Nephron (organoid): ENCODE measurements at regions not wholly inside any gene's neighbourhood (a gene's known extent, or its start where the extent isn't known, plus 50 kb on each side); places are given as distances from the start of the nearest gene placed in this dataset.
A peak's percentile ranks its signal among the peaks of the same experiment; 100 is the strongest.

Source experiments
- H3K27ac Mint-ChIP-seq, 3 experiments: 2 replicates each; pipeline ENCODE4 v1.8.0; 2020; ENCODE audit warnings: mixed read lengths in 3 of 3, mild to moderate bottlenecking in 2 of 3, moderate library complexity in 1 of 3
- H3K27me3 Mint-ChIP-seq: 2 replicates; pipeline ENCODE4 v1.8.0; 2021; ENCODE audit warnings: low read depth, mild to moderate bottlenecking, moderate library complexity, mixed read lengths
- H3K36me3 Mint-ChIP-seq: 2 replicates; pipeline ENCODE4 v1.8.0; 2020; ENCODE audit warnings: low read depth, mixed read lengths
- H3K4me1 Mint-ChIP-seq: 2 replicates; pipeline ENCODE4 v1.8.0; 2020; ENCODE audit warnings: mixed read lengths
- H3K4me3 Mint-ChIP-seq, 3 experiments: 2 replicates each; pipeline ENCODE4 v1.8.0; 2020; ENCODE audit warnings: mild to moderate bottlenecking in 3 of 3, mixed read lengths in 3 of 3, moderate library complexity in 2 of 3
- H3K9me3 Mint-ChIP-seq: 2 replicates; pipeline ENCODE4 v1.8.0; 2020; ENCODE audit warnings: mixed read lengths
- CTCF ChIP-seq, 3 experiments: fragments of 200-600 bp; sonication (generic); IDR thresholded peaks; one replicate each; pipeline ENCODE4 v1.5.0; 2021; ENCODE audit warnings: antibody characterized with exemption in 3 of 3; ENCODE audit not compliant: unreplicated experiment in 3 of 3

- H3K4me1 Mint-ChIP-seq, result peaks cover 14% of the 10 kb centered on the region
Observed at GRCh38 chr5:125257057-125257972, 510.9 kb upstream of the ZNF608 start.

GRCh38 chr5:125257997-125258396 lies 511.6 kb upstream of the ZNF608 start:
- Mint-ChIP-seq H3K27me3 (no peaks in the 10 kb centered on the region), H3K4me1 (peaks cover 14% of the 10 kb centered on the region), H3K27ac (no peak overlapping the region)

More at GRCh38 chr5:125257057-125257972, 510.9 kb upstream of the ZNF608 start:
- Mint-ChIP-seq H3K36me3 (peaks cover 18% of the 10 kb centered on the region), H3K4me3 (no peak overlapping the region), H3K27me3 (no peaks in the 10 kb centered on the region), H3K9me3 (peaks cover 26% of the 10 kb centered on the region), H3K27ac (peak overlapping the region; percentile 4 to 34 (median 20))
- no peak for TF ChIP-seq CTCF (IDR thresholded peaks at IDR 0.05; ENCODE audit: unreplicated experiment in 3 of 3)

GRCh38 chr5:125258615-125259014 lies 512.2 kb upstream of the ZNF608 start:
- Mint-ChIP-seq H3K27ac (no peak overlapping the region), H3K27me3 (no peaks in the 10 kb centered on the region)

More at GRCh38 chr5:125257997-125258396, 511.6 kb upstream of the ZNF608 start:
- Mint-ChIP-seq H3K36me3 (peaks cover 18% of the 10 kb centered on the region), H3K9me3 (peaks cover 19% of the 10 kb centered on the region), H3K4me3 (no peak overlapping the region)
- TF ChIP-seq CTCF (IDR thresholded peaks at IDR 0.05; ENCODE audit: unreplicated experiment in 3 of 3), result no peak

GRCh38 chr5:125261505-125262250 lies 515.2 kb upstream of the ZNF608 start:
- Mint-ChIP-seq H3K27ac (no peak overlapping the region), H3K9me3 (peaks cover 15% of the 10 kb centered on the region), H3K4me3 (peak overlapping the region in 1 of 3 experiments; percentile 12), H3K36me3 (peaks cover 4% of the 10 kb centered on the region), H3K4me1 (peaks cover 14% of the 10 kb centered on the region), H3K27me3 (no peaks in the 10 kb centered on the region)
- TF ChIP-seq CTCF (IDR thresholded peaks at IDR 0.05; ENCODE audit: unreplicated experiment in 3 of 3), result no peak

More at GRCh38 chr5:125258615-125259014, 512.2 kb upstream of the ZNF608 start:
- Mint-ChIP-seq H3K9me3 (peaks cover 17% of the 10 kb centered on the region), H3K4me3 (no peak overlapping the region), H3K4me1 (peaks cover 14% of the 10 kb centered on the region), H3K36me3 (peaks cover 18% of the 10 kb centered on the region)
- TF ChIP-seq CTCF (IDR thresholded peaks at IDR 0.05; ENCODE audit: unreplicated experiment in 3 of 3), result no peak

GRCh38 chr5:125262782-125263181 lies 516.3 kb upstream of the ZNF608 start:
- Mint-ChIP-seq H3K4me1 (peaks cover 6% of the 10 kb centered on the region), H3K27ac (no peak overlapping the region), H3K9me3 (peaks cover 17% of the 10 kb centered on the region), H3K27me3 (no peaks in the 10 kb centered on the region), H3K36me3 (peaks cover 4% of the 10 kb centered on the region), H3K4me3 (no peak overlapping the region)
- no peak for TF ChIP-seq CTCF (IDR thresholded peaks at IDR 0.05; ENCODE audit: unreplicated experiment in 3 of 3)
